Inferior parietal cortex (tissue), 1 donor: ENCODE measurements at regions not wholly inside any gene's neighbourhood (a gene's known extent, or its start where the extent isn't known, plus 50 kb on each side); places are given as distances from the start of the nearest gene placed in this dataset.

Source experiments
- DNase-seq: peaks from one replicate; pipeline ENCODE4 v3.0.0-alpha.2; 2016; ENCODE audit errors: extremely low spot score

- DNase-seq: no peak
Measured at GRCh38 chr1:60596791-60597750, 485.3 kb upstream of the NFIA start.

GRCh38 chr1:60591583-60591982 lies 490.8 kb upstream of the NFIA start:
- DNase-seq: no peak

DNA sequence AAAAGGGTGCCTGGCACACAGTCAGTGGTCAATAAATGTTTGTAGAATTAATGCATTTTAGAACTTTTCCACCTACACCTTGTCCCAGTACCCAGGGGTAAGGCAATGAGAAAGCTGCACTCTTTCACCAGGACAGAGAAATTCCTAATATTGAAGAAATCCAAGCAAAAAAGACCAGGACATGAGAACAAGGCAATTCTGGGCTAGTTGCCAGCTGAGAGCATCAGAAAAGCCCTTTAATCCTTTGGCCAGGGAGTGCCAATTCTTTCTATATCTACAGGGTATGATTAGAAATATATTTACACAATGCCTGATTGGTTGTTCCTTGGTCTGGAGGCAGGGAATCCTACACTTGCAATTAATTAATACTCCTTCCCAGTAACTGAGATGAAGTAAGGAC lies 492.4 kb upstream of the NFIA start:
- no peak for DNase-seq

- no peak for DNase-seq
Measured at GRCh38 chr1:60589046-60589748, 493.2 kb upstream of the NFIA start.

DNA sequence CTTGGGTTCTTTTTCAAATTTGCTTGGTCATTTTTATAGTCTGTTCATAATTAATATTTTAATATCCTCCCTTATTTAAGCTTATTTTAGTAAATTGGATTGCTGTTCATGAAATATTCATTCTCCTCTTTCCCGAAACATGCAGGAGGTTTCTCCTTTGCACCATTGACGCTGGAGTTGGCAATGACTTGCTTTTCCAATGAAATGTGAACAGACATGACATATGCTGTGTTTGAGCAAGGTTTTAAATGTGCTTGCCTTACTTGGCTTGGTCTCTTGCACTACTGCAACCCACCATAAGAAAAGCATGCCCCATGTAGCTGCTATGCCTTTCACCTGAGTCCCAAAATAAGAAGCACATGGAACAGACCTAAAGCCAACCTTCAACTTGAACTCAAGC lies 498.0 kb upstream of the NFIA start:
- DNase-seq: no peak

- no peak for DNase-seq
Measured at GRCh38 chr1:60583696-60584095, 498.7 kb upstream of the NFIA start.

GRCh38 chr1:60581455-60582220 lies 500.7 kb upstream of the NFIA start:
- DNase-seq: no peak

DNA sequence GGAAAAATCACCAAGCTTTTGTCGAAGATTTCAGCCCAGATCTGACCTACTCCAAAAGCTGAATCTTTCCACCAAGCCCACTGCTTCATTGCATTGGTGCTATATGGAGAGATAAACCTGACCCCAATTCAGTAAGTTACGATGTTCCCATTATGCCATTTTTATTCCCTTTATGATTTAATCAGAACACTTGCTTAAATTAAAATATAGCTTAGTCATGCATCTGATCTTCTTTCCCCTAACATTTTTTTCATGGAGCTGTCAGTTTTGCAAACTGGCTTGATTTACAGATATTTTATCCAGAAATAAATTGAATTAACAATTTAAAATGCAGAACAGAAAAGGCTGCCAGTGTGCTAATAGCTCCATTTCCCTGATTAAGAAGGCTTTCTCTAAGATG lies 503.5 kb upstream of the C1orf87 start:
- no peak for DNase-seq

- DNase-seq: no peak
Measured at GRCh38 chr1:60575326-60575977, 501.9 kb upstream of the C1orf87 start.

GRCh38 chr1:60573726-60574409 lies 500.3 kb upstream of the C1orf87 start:
- DNase-seq: no peak

DNA sequence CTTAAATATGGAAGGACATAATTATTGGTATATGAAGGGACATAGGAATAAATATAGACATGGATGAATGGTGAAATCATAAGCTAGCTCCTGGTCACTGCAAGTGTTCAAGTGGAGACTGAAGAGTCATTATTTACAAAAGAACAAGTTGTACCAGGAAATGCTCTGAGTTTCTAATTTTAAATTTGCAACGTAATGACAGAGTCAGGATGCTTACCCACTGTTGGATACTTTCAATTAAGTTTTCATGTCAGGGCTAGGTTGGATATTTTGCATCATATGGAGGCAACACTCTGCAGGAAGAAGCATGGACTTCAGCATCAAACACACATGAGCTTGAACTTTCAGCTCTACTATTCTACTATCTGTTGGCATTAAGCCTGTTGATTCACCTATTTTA lies 499.6 kb upstream of the C1orf87 start:
- no peak for DNase-seq

DNA sequence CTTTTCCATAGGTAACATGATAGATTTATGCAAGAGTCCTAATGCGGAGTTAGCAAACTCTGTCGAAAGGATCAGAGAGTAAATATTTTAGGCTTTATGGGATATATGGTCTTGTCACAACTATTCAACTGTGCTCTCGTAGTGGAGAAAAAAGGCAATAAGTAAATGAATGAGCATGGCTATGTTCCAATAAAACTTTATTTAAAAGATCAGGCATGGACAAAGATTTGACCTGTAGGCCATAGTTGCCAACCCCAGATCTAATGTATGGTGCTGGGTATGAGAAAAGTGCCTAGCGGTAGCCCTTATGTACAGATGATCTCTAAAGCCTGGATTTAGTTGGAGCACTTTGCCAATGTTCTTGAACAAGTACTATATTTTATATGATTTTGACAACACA lies 498.8 kb upstream of the C1orf87 start:
- no peak for DNase-seq

DNA sequence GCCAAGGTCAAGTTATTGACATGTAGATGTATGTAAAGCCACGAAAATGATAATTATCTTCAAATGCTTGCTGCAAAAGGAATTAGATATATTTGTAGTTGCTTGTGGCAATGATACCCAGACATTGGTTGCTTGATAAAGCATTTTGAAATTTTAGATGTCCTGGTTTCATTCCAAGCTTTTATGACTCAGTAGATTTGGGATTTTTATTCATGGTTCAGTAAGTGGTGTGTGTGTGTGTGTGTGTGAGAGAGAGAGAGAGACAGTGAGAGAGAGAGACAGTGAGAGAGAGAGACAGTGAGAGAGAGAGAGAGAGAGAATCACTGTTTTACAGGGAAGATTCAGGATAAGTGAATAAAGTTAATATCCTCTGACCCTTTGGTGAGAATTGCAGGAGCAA lies 498.2 kb upstream of the C1orf87 start:
- no peak for DNase-seq

- DNase-seq: no peak
Measured at GRCh38 chr1:60569189-60569588, 495.6 kb upstream of the C1orf87 start.

DNA sequence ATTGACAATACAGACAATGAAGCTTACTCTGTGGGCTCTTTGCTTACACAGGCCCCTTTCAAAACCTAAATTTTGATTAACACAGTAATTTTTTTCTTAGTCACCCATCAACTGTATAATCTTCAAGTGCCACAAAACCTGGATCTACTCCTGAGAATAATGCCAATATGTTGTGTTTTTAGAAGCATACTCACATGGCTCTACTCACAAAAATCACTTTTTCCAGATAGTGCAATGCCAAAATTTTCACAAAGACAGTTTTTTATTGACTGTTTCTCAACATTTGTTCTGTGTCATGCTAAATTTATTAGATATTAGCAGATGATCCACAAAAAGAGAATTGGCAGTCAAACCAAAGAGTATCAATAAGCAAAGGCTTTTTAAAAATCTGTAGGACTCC lies 493.7 kb upstream of the C1orf87 start:
- no peak for DNase-seq

DNA sequence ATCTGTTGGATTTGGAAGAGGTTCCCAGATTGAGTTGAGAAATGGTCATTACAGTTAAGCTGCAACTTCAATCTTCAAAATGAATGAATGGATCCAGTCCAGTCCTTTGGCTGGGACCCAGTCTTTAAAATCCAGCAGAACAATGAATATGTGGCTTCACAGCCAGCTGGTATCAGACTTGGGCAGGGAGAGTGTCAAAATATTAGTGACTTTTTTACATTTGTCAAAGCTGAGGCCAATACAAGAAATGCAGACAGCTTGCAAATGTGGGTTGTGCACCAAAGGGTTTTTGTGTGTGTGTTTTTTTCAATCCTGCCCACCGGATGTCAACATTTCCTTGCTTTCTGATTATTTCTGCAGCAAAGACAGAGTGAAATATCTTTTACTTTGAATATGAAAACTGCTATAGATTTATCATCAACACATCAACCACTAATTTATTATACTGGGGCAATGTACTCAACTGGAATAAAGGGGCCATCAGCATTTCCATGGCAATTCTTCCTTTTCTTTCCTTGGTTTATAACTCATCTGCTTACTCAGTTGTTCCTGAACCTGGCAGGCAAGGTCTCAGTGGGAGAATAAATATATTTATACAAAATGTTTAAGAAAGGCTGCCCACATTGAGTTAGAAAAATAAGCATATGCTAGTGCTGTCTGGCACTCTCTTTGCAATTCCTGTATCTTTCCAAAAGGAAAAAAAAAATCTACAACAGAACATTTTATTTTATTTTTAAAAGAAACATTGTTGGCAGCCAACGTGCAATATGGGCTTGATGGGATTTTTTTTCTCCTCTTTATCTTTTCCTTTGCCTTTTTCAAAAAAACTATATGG lies 491.6 kb upstream of the C1orf87 start:
- DNase-seq: no peak

GRCh38 chr1:60563777-60564535 lies 490.4 kb upstream of the C1orf87 start:
- no peak for DNase-seq

- no peak for DNase-seq
Measured at GRCh38 chr1:60562740-60563139, 489.2 kb upstream of the C1orf87 start.

DNA sequence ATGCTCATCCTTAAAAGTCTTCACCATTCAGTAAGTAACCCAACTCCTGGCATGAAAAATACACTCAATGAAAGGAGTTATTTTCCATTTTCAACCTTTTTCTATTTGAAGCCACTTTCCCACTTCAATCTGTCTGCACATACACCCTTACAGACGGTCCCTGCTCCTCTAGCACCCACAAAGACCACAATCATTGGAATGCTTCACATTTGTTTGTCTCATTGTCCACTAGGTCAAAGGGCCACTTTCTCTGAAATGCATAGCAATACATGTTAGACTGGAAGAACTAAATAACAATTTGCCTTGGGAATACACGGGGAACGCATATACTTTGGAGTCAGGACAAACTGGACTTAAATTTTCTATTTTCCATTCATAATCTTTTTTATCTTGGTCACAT lies 487.1 kb upstream of the C1orf87 start:
- DNase-seq: no peak

- no peak for DNase-seq
Measured at GRCh38 chr1:60558236-60558635, 484.7 kb upstream of the C1orf87 start.
